Kidney epithelial cell (primary cell): ENCODE measurements at regions not wholly inside any gene's neighbourhood (a gene's known extent, or its start where the extent isn't known, plus 50 kb on each side); places are given as distances from the start of the nearest gene placed in this dataset.

Experiments used
- DNase-seq: peaks from one replicate; pipeline ENCODE4 v3.0.0-alpha.2; 2010; ENCODE audit warnings: low read depth
- H3K27me3 ChIP-seq: 2 replicates; pipeline ENCODE4 v1.6.0; 2011; ENCODE audit warnings: low read length; ENCODE audit not compliant: control insufficient read depth, insufficient read depth
- H3K36me3 ChIP-seq: 2 replicates; pipeline ENCODE4 v1.5.1; 2011; ENCODE audit warnings: low read length; ENCODE audit not compliant: control insufficient read depth, insufficient read depth
- H3K4me3 ChIP-seq: 2 replicates; pipeline ENCODE4 v1.5.1; 2011; ENCODE audit warnings: low read depth, mild to moderate bottlenecking, control low read depth, low read length
- CTCF ChIP-seq: IDR thresholded peaks from 2 replicates; pipeline ENCODE4 v1.5.1; 2011; ENCODE audit warnings: mild to moderate bottlenecking, moderate library complexity, low read length, control low read depth, inconsistent platforms; ENCODE audit not compliant: insufficient read depth, poor library complexity, severe bottlenecking

GRCh38 chr3:82671466-82671865 lies 910.0 kb upstream of the GBE1 start:
- TF ChIP-seq CTCF, result no peak
- H3K36me3 ChIP-seq, result no peaks in the 10 kb centered on the region
- H3K4me3 ChIP-seq, result no peak overlapping the region
- no peaks in the 10 kb centered on the region for H3K27me3 ChIP-seq
- DNase-seq, result no peak

GRCh38 chr3:82654708-82655107 lies 893.3 kb upstream of the GBE1 start:
- no peak for DNase-seq
- no peak for TF ChIP-seq CTCF

GRCh38 chr3:82643948-82644347 lies 882.5 kb upstream of the GBE1 start:
- DNase-seq, result no peak
- Histone ChIP-seq H3K4me3 (no peak overlapping the region), H3K36me3 (no peaks in the 10 kb centered on the region), H3K27me3 (no peaks in the 10 kb centered on the region)
- no peak for TF ChIP-seq CTCF

More at GRCh38 chr3:82654708-82655107, 893.3 kb upstream of the GBE1 start:
- Histone ChIP-seq H3K27me3 (no peaks in the 10 kb centered on the region), H3K36me3 (no peaks in the 10 kb centered on the region), H3K4me3 (no peak overlapping the region)

- DNase-seq, result no peak
- H3K27me3 ChIP-seq, result no peaks in the 10 kb centered on the region
- no peaks in the 10 kb centered on the region for H3K36me3 ChIP-seq
- no peak overlapping the region for H3K4me3 ChIP-seq
- TF ChIP-seq CTCF, result no peak
Observed at GRCh38 chr3:82641701-82642100, 880.3 kb upstream of the GBE1 start.

- Histone ChIP-seq H3K36me3 (no peaks in the 10 kb centered on the region), H3K4me3 (no peak overlapping the region), H3K27me3 (no peaks in the 10 kb centered on the region)
- DNase-seq, result no peak
- TF ChIP-seq CTCF, result no peak
Observed at GRCh38 chr3:82640254-82640653, 878.8 kb upstream of the GBE1 start.

- TF ChIP-seq CTCF, result no peak
- Histone ChIP-seq H3K36me3 (no peaks in the 10 kb centered on the region), H3K27me3 (no peaks in the 10 kb centered on the region), H3K4me3 (no peak overlapping the region)
- no peak for DNase-seq
Observed at GRCh38 chr3:82637574-82637973, 876.1 kb upstream of the GBE1 start.
